ENCODE measurements at regions not wholly inside any gene's neighbourhood (a gene's known extent, or its start where the extent isn't known, plus 50 kb on each side); places are given as distances from the start of the nearest gene placed in this dataset.

DNA sequence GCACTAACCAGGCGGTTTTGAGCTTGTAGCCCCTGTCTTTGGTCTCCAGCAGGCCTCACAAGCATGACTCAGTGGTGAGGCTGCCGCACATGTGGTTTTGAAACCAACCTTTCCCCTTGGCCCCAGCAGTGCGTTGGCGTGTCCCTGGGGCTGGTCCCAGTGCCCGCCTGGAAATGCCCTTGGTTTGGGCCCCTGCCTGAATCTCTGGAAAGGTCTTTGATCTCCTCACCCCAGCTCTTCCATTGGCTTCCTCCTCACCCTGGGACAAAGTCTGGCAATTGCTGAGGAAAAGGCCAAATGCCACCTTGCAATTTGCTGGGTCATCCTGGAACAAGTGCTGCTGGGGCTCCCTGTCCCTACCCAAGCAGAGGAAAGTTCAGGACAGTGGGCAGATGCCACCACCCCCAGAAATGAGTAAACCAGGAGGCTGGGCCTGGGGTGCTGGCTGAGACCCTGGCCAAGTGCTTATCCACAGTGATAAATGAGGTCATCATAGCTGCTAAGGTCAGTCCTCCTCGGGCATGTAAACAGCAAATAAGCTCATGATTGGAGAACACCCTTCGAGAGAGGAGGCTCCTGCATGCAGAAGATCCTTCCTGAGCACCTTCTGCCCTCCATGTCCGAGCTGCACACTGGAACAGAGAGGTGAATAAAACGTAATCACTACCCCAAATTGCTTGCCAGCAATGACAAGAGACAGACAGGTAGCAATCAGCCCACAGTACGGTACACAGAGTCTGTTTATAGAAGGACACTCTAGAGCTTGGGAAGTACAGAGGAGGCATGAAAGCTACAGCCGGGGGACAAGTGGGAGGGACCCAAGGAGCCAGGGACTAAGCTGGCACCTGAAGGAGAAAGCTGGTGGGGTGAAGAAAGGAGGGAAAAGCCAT, 98.9 kb upstream of the CPEB4 start (continued):
- TF ChIP-seq, protein P1, sequence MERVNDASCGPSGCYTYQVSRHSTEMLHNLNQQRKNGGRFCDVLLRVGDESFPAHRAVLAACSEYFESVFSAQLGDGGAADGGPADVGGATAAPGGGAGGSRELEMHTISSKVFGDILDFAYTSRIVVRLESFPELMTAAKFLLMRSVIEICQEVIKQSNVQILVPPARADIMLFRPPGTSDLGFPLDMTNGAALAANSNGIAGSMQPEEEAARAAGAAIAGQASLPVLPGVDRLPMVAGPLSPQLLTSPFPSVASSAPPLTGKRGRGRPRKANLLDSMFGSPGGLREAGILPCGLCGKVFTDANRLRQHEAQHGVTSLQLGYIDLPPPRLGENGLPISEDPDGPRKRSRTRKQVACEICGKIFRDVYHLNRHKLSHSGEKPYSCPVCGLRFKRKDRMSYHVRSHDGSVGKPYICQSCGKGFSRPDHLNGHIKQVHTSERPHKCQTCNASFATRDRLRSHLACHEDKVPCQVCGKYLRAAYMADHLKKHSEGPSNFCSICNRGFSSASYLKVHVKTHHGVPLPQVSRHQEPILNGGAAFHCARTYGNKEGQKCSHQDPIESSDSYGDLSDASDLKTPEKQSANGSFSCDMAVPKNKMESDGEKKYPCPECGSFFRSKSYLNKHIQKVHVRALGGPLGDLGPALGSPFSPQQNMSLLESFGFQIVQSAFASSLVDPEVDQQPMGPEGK (CRISPR knock-in tag; IDR thresholded peaks at IDR 0.05; ENCODE audit: borderline replicate concordance), result no peak
- TF ChIP-seq ZNF764 (CRISPR knock-in tag; IDR thresholded peaks at IDR 0.05; ENCODE audit: low read depth) (no peak), FOXM1 (IDR thresholded peaks at IDR 0.05; ENCODE audit: low read depth) (no peak), FOXM1 (CRISPR knock-in tag; IDR thresholded peaks at IDR 0.05; ENCODE audit: low read depth) (no peak), KLF6 (CRISPR knock-in tag; IDR thresholded peaks at IDR 0.05; ENCODE audit: borderline replicate concordance) (no peak), MAFG (tag; conservative IDR thresholded peaks at IDR 0.05) (peak; percentile 35; the same call in 1 of the 2 replicates), SLC30A9 (CRISPR knock-in tag; IDR thresholded peaks at IDR 0.05) (no peak), PHF8 (IDR thresholded peaks at IDR 0.05; ENCODE audit: borderline replicate concordance, low read length) (no peak), CEBPG (CRISPR knock-in tag; IDR thresholded peaks at IDR 0.05) (no peak), CEBPG (tag; conservative IDR thresholded peaks at IDR 0.05 in 1 of 2, IDR thresholded peaks at IDR 0.05 in 1 of 2) (no peak), ZNF384 (IDR thresholded peaks at IDR 0.05; ENCODE audit: low read depth, low read length) (no peak), DACH1 (IDR thresholded peaks at IDR 0.05; ENCODE audit: partially characterized antibody) (no peak), GTF2F1 (IDR thresholded peaks at IDR 0.05; ENCODE audit: low read depth, low read length) (no peak), MEIS2 (IDR thresholded peaks at IDR 0.05; ENCODE audit: partially characterized antibody) (no peak), JUND (IDR thresholded peaks at IDR 0.05; ENCODE audit: borderline replicate concordance, low read depth, low read length) (peak; percentile 39; the same call in 1 of the 2 replicates), JUND (tag; IDR thresholded peaks at IDR 0.05; ENCODE audit: borderline replicate concordance, low read depth, low read length) (no peak), ZNF41 (CRISPR knock-in tag; conservative IDR thresholded peaks at IDR 0.05) (no peak)
- TF ChIP-seq, protein P2, sequence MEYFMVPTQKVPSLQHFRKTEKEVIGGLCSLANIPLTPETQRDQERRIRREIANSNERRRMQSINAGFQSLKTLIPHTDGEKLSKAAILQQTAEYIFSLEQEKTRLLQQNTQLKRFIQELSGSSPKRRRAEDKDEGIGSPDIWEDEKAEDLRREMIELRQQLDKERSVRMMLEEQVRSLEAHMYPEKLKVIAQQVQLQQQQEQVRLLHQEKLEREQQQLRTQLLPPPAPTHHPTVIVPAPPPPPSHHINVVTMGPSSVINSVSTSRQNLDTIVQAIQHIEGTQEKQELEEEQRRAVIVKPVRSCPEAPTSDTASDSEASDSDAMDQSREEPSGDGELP (CRISPR knock-in tag; IDR thresholded peaks at IDR 0.05; ENCODE audit: borderline replicate concordance), result no peak
- TF ChIP-seq, protein P3, sequence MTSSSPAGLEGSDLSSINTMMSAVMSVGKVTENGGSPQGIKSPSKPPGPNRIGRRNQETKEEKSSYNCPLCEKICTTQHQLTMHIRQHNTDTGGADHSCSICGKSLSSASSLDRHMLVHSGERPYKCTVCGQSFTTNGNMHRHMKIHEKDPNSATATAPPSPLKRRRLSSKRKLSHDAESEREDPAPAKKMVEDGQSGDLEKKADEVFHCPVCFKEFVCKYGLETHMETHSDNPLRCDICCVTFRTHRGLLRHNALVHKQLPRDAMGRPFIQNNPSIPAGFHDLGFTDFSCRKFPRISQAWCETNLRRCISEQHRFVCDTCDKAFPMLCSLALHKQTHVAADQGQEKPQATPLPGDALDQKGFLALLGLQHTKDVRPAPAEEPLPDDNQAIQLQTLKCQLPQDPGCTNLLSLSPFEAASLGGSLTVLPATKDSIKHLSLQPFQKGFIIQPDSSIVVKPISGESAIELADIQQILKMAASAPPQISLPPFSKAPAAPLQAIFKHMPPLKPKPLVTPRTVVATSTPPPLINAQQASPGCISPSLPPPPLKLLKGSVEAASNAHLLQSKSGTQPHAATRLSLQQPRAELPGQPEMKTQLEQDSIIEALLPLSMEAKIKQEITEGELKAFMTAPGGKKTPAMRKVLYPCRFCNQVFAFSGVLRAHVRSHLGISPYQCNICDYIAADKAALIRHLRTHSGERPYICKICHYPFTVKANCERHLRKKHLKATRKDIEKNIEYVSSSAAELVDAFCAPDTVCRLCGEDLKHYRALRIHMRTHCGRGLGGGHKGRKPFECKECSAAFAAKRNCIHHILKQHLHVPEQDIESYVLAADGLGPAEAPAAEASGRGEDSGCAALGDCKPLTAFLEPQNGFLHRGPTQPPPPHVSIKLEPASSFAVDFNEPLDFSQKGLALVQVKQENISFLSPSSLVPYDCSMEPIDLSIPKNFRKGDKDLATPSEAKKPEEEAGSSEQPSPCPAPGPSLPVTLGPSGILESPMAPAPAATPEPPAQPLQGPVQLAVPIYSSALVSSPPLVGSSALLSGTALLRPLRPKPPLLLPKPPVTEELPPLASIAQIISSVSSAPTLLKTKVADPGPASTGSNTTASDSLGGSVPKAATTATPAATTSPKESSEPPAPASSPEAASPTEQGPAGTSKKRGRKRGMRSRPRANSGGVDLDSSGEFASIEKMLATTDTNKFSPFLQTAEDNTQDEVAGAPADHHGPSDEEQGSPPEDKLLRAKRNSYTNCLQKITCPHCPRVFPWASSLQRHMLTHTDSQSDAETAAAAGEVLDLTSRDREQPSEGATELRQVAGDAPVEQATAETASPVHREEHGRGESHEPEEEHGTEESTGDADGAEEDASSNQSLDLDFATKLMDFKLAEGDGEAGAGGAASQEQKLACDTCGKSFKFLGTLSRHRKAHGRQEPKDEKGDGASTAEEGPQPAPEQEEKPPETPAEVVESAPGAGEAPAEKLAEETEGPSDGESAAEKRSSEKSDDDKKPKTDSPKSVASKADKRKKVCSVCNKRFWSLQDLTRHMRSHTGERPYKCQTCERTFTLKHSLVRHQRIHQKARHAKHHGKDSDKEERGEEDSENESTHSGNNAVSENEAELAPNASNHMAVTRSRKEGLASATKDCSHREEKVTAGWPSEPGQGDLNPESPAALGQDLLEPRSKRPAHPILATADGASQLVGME (CRISPR knock-in tag; IDR thresholded peaks at IDR 0.05), result no peak

Measured in K562 (cell line).